COLO829 (cell line): ENCODE measurements at regions not wholly inside any gene's neighbourhood (a gene's known extent, or its start where the extent isn't known, plus 50 kb on each side); places are given as distances from the start of the nearest gene placed in this dataset.
A peak's percentile ranks its signal among the peaks of the same experiment; 100 is the strongest.

Experiments
- DNase-seq: peaks from one replicate; pipeline ENCODE4 v3.0.0; 2012; ENCODE audit warnings: low spot score

DNA sequence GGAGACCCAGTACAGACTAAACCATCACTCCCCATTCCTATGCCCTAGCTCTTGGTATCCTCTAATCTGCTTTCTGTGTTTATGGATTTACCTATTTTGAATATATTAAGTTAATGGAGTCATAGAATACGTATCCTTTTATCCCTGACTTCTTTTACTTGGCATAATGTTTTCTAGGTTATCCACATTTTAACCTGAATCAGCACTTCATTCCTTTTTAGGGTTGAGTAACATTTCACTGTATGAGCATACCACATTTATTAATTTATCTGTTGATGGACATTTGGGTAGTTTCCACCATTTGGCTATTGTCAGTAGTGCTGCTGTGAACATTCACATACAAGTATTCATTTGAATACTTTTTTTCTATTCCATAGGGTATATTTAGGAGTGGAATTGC is 157.3 kb upstream of the CTNNA2 start:
- no peak for DNase-seq

DNA sequence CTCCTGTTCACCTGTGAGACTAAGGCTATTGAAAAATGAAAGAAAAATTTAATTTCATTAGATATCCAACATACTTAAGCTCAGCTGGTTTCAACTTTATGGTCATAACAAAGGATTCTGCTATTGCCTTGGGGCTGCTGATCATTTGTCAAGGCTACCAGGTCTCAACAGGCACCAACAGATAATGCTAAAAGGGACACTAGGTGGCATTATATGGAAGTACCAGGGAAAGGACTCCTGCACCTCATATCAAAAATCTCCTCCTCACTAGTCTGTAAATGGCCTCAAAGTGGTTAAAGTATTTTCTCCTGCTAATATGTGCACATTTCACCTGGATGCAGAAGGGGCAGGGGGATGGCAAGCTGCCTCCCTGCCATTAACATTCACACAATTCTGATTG is 167.9 kb upstream of the REG3A start:
- no peak for DNase-seq

DNA sequence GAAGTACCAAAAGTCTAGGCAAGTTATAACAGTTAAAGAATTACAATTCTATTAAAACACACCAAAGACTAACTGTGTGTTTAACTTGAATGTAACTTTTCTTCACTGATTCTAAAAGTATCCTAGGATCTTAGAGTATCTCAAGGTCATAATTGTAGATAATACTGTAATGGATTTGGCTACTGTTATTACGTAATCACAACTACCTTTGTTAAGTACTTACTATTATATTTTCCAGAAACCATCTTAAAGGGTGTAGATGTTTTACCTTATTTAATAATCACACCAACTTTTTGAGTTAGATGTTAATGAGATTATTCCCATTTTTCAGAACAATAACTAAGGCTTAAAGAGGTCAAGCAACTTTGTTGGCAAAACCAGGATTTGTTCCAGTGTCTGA is 161.3 kb upstream of the REG3A start:
- no peak for DNase-seq

DNA sequence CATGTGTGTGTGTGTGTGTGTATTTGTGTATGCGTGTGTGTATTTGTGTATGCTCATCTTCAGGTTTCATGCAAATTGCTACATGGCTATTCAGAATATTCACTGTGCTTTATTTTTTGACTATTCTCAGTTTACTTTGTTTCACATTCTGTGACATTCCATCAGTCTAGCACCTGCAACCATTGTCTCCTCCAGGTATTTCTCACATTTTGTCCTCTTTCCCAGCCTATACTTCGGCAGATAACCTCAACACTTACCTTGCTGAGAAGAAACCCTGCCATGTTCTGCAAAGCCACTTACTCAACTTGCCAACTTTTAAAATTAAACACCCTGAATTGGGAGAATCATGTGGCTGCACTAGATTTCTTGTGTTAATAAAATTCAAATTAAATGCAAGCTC is 135.4 kb upstream of the REG3A start:
- no peak for DNase-seq

DNA sequence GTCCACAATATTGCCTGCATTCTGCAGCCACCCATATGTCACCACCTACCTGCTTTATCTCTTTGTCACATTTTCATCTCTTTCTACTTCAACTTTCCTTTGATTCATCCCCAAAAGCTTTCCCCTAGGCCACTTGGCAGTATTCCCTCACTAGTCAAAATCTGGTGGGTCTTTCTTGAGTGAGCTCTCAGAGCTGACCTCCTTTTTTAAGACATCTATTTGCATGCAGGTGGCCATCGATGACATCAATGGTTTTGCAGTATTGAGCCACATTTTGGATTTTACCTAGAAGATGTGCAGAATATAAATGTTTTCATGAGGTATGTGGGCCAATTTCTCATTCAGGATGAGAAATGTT is 133.4 kb upstream of the REG3A start:
- DNase-seq = no peak

DNA sequence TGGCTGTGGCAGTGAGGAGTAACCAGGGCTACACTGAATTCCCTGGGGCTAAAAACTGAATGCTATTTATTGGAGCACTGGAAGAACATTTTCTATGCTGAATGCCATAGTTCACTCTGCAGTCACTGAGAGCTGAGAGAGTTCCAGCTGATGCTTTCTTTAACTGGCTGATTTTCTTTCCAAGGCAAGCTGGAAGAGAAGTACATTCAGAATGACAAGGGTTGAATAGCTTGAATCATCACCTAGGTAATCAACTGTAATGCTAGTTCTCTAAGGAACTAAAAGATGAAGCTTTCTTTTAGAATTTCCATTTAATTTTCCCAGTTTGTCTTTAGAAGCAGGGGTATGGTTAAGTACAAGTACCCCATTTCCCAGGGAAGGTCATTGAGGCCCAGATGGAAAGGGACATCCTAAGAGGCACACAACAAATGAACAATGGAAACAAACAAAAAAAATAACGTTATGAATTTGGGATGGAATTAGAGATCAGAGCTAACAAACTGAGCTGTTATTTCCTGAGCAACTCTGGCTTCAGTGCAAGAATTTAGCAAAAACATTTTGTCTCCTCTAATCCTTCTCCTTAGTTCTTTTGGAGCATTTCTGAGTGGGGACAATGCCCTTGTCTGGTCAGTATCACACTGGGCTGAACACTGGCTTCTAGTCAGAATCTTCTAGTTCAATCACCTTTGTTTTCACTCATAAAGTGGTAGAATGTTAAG is 132.8 kb upstream of the REG3A start:
- no peak for DNase-seq

DNA sequence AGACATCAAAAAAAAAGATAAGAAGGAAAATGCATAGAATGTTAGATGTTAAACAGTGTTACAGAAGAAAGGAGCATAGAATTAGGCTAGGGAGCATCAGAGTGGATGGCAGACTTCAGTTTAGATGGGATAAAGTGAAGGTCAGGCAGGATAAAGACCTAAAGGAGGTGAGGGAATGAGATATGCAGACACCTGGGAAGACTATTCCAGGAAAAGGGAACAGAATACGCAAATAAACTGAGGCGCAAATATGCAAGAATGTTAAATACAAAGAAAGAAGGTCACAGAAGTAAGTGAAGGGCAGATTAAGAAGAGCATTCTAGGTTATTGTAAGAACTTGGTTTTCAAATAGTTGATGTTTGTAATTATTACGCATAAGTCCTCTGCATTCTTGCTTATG is 116.3 kb upstream of the REG3A start:
- DNase-seq = no peak

DNA sequence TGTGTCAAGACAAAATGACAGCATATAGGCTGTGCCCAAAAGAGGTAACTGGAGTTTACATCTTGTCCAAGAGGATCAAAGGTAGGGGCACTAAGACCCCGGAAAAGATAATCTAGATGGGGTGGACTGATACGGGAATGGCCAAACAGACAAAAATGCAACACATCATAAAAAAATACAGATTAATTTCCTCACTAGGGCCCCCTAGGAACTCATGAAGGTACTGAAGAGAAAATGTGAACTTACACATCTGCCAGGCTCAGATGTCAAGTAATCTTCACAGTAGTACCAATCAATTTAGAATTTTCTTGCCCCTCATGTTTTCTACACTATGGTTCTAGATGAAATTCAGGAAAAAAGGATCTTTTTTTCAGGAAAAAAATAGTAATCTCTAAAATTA is 115.6 kb upstream of the REG3A start:
- DNase-seq = no peak

DNA sequence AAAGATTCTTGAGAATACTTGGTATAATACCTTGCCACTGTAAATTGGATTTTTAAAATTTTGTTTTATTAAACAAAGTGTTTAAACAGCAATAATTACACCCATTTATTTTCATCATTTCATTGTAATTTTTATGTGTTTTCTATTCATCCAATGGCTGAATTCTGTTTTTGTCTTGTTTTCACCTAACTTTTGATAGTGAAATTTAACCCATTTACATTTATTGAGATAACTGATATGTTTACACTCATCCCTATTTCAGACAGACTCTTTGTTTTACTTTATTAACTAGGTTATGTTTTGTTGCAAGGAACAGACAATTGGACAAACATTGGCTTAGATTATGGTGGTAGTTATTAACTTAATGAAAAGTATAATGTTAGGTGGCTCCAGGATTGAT is 113.1 kb upstream of the REG3A start:
- no peak for DNase-seq

DNA sequence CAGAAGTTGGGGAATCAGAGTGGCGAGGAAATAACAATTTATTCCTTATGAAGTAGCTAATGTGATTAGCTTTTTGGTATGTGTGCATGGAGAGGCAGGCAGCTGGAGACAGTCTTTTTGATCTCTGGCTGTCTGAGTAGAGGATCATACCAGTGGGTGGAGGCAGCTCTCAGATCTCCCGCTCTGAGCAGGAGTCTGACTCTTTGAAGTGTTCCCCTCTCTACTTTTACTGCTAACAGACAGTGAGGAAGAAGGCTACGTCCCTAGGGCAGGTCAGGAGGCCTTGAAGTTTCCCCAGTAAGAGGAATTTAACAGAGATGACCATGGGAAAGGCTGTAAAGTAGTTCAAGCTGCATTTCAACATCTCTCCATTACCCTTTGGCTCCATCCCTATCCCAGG is 111.9 kb upstream of the REG3A start:
- no peak for DNase-seq

DNA sequence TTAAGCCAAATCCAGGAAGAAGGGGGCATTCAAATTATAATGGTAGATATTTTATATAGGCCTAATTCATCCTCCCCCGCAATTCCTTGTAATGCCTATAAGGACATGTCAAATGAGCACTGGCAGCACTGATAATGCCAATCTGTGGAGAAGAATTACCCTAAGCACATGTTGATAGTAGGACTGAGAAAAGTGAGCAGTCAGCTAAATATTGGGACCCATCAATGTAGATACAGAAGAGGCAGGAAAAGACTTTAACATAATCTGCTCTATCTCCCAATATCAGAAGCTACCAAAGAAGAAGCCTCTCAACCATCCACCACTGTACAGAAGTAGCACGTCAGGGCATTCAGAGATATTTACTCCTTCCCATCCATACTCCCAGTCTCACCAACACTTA is 101.3 kb upstream of the REG3A start:
- no peak for DNase-seq

DNA sequence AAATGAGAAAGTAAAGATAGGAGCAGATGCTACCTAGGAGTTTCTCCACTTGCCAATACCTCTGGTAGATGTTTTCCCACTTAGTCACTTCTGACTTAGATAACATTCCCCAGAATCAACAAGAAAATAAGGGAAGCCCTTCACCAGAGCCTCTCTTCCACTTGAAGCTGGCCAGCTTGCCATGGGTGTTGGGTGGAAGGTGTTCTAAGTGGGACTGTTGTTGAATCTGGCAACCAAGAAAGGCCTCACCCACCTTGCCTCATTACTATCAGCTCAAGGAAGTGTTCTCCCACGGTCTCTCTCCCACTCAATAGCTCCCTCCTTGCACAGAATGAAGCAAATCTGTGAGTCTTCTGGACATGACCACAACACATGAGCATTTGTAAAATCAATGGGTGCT is 100.4 kb upstream of the REG3A start:
- DNase-seq = no peak

DNA sequence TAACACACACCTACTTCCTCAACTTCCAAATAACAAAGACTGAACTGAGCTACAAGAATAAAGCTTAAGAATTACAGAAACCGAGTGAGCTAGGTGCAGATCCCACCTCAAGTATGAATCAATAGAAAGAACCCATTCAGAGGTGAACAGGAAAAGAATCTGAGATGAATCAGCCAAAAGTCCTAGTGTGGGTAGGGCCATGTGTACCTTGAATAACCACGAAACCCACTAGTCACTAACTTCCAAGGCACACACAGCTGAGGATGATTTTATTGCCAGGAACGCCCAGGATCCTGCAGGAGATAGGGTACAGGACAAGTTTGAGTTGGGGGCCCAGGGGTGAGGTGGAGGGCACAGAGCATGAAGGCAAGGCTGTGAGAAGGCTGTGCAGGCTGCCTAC is 99.7 kb upstream of the REG3A start:
- no peak for DNase-seq

DNA sequence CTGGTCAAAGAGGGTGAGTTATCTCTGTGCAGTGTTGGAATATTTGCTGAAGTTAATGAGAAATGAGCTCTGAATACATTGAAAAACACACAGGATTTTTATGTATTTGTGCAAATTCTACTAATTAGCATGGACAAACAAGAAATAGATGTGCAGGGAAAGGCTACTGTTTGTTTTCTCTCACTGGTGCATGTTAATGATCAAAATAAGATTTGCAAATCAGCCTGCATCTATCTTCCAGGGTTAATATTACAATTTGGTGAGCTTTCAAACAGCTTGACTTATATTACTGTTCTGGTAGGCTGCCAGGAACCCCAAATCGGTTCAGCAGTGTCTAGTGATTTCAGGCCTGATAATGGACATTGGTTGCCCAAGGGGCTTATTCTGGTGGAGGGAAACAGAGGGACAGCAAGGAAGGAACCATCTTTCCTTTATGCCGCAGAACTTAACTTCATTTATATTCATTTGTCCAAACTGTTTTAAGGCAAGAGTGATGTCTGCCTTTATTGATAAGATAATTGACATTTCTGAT is 93.8 kb upstream of the REG3A start:
- no peak for DNase-seq

DNA sequence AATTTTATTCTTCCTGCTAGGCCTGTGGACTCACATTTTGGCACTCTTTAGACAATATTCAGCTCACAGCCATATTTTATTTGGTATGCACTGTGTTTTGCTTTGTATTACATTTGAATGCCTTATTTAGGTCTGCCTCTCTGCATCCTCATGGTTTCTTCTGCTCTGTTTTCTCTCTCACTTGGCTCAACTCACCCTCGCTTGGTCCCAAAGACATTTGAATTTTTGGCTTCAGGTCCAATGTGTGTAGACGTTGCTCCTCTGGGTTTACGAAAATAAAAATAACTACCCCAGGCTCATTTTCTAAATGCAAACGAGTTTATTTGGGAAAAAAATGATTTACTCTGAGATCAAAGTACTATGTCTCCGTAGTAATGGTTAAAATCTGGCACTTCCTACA is 91.1 kb upstream of the REG3A start:
- DNase-seq = no peak

DNA sequence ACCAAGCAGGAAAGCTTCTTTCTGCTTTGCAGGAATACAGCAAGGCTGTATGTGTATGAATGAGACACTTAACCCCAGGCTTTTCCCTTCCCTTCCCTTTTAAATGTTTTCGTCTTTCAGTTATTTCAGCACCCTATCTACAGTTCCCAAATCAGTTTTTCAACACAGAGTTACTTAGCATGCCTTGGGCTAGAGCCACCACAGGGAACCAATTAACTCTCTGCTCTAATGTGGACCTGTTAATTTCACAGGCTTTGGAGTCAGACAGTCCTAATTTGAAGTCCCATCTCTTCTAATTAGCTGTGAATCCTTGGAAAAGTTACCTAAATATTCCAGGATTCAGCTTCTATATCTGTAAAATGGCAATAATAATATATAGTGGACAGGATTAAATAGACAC is 89.2 kb upstream of the REG3A start:
- DNase-seq = no peak

DNA sequence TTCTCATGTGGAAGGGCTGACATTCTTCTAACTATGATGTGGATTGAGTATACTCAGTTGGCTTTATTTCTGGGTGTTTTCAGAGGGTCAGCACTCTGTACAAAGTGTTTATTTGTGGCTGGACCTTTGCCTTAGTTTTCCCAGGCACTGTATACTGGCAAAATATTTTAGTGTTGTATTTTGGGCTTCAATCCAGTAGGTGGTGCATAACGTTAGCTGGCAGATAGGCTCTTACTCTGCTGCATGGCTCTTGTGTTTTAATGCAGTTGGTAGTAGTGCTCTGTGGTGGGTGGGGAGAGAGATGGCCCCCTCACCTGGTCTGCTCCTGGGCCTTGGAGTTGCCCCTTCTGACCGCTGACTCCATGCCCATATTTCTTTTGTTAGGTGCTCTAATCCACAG is 75.6 kb upstream of the REG3A start:
- DNase-seq = peak; percentile 6

DNA sequence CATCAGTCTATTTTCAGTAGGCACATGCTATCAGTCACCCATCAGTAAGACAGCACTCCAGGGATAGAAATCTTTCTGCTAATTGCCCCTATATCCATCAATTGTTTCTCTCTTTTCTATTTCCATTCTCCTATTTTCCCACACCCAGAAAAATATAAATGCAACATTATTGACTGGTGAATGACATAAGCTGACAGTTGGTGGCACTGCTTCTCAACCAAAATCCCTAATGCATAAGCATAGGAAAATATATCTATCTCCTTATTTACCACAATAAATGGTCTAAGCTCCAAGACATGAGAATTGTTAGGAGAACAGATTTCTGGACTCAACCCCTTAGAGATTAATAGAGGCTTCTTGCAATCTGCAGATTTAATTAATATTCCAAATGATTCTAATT is 64.0 kb upstream of the REG3A start:
- DNase-seq = no peak

DNA sequence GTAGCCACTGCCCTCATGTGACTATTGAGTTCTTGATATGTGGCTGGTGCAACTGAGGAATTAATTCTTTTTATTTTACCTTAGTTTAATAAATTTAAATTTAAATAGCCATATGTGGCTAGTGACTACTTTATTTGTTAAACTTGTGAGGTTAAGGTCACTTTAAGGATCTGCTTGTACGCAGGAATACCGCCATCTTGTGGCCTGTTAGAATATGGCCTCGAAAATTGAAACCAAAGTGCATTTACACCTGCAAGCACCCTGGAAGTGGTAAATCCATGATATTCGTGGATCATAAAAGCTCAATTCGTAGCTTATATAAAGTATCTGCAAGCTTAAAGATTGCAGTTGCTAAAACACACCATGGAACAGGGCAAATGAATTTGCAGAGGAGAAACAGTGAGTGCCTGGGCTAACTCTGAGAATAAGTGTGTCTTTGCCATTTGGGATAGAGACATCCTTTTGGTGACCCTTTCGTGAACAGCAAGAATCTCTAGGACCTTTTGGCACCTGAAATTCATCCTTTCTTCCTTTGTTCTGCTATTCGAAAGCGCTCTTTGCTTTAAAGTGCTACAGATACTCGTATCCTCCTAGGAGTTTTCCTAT is 59.9 kb upstream of the REG3A start:
- DNase-seq = peak; percentile 49

DNA sequence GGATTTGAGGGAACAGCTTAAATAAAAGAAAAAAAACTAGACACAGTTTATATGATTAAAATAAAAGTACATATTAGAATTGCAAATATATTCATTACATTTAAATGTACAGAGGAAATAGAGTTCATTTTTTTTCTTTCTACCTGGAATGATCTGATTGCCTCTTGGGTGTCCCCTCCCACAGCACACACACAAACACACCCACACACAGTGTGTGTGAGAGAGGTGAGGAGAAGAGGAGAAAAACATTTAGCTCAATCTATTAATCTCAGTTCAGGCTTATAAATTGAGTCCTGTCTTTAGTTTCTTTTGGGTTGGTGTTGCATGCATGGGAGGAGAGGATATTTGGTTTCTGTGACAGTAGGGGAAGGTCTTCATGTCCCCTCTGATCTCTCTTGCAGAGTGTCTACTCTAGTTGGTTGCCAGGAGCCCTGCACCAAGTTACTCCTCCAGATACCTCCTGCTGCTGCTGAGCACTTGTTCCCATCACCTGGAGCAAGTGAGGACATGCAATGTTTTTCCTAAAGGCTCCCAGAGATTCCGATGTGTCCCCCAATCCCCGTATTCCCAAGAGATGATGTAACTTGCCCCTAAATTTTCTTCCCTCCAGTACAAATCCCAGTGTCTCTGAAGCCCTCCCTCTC is 50.8 kb upstream of the REG3A start:
- DNase-seq = no peak
